Mesenchymal stem cell (in vitro differentiated cells and primary cell): ENCODE measurements at regions not wholly inside any gene's neighbourhood (a gene's known extent, or its start where the extent isn't known, plus 50 kb on each side); places are given as distances from the start of the nearest gene placed in this dataset.
A peak's percentile ranks its signal among the peaks of the same experiment; 100 is the strongest.

Experiments used
- DNase-seq: peaks from one replicate; pipeline ENCODE4 v3.0.0-alpha.2; 2013
- H2AFZ ChIP-seq: one replicate; pipeline ENCODE4 v1.6.1; 2013; ENCODE audit warnings: low read depth, mild to moderate bottlenecking, control low read depth, inconsistent platforms, low read length, moderate library complexity
- H2AK5ac ChIP-seq: 2 replicates; pipeline ENCODE4 v1.6.1; 2013; ENCODE audit warnings: low read length, moderate library complexity, mild to moderate bottlenecking, inconsistent platforms; ENCODE audit not compliant: severe bottlenecking
- H2BK120ac ChIP-seq: one replicate; pipeline ENCODE4 v1.6.1; 2013; ENCODE audit warnings: low read depth, mild to moderate bottlenecking, inconsistent platforms, low read length, moderate library complexity
- H2BK12ac ChIP-seq, 2 experiments: one replicate each; pipeline ENCODE4 v1.6.1; 2013; ENCODE audit warnings: inconsistent platforms in 2 of 2, low read length in 2 of 2, mild to moderate bottlenecking in 2 of 2, moderate library complexity in 2 of 2, control low read depth in 1 of 2
- H2BK15ac ChIP-seq: one replicate; pipeline ENCODE4 v1.6.1; 2013; ENCODE audit warnings: mild to moderate bottlenecking, low read depth, inconsistent platforms; ENCODE audit not compliant: poor library complexity, severe bottlenecking
- H2BK5ac ChIP-seq: 2 replicates; pipeline ENCODE4 v1.6.1; 2013; ENCODE audit warnings: low read depth, mild to moderate bottlenecking, low read length, control low read depth, inconsistent platforms; ENCODE audit not compliant: poor library complexity, severe bottlenecking
- H3K14ac ChIP-seq, 2 experiments: one replicate each; pipeline ENCODE4 v1.6.1; 2013; ENCODE audit warnings: inconsistent platforms in 2 of 2, low read length in 2 of 2, control low read depth in 1 of 2, mild to moderate bottlenecking in 1 of 2, moderate library complexity in 1 of 2
- H3K18ac ChIP-seq, 2 experiments: one replicate each; pipeline ENCODE4 v1.6.1; 2013; ENCODE audit warnings: inconsistent platforms in 2 of 2, low read length in 2 of 2, control low read depth in 1 of 2, low read depth in 1 of 2, mild to moderate bottlenecking in 1 of 2
- H3K23ac ChIP-seq, 2 experiments: one replicate each; pipeline ENCODE4 v1.6.1; 2013; ENCODE audit warnings: inconsistent platforms in 2 of 2, low read length in 2 of 2, mild to moderate bottlenecking in 2 of 2, moderate library complexity in 2 of 2, control low read depth in 1 of 2
- H3K27ac ChIP-seq: 2 replicates; pipeline ENCODE4 v1.5.1; 2013; ENCODE audit warnings: mild to moderate bottlenecking, moderate library complexity, low read length, control low read depth, inconsistent platforms; ENCODE audit not compliant: poor library complexity, severe bottlenecking
- H3K27me3 ChIP-seq, 2 experiments: 2 replicates each; pipeline versions ENCODE4 v1.6.1 to v1.7.0; 2013; ENCODE audit warnings: low read length in 2 of 2, mild to moderate bottlenecking in 2 of 2, moderate library complexity in 2 of 2, control low read depth in 1 of 2, inconsistent platforms in 1 of 2; ENCODE audit not compliant: control insufficient read depth in 1 of 2, insufficient read depth in 1 of 2
- H3K36me3 ChIP-seq, 2 experiments: 2 replicates each; pipeline versions ENCODE4 v1.6.1 to v1.7.0; 2013; ENCODE audit warnings: low read length in 2 of 2, control low read depth in 1 of 2, inconsistent platforms in 1 of 2, low read depth in 1 of 2, mild to moderate bottlenecking in 1 of 2; ENCODE audit not compliant: insufficient read depth in 2 of 2, control insufficient read depth in 1 of 2
- H3K4ac ChIP-seq, 2 experiments: one replicate each; pipeline ENCODE4 v1.6.1; 2013; ENCODE audit warnings: inconsistent platforms in 2 of 2, low read length in 2 of 2, mild to moderate bottlenecking in 2 of 2, moderate library complexity in 2 of 2, control low read depth in 1 of 2, low read depth in 1 of 2
- H3K4me1 ChIP-seq: 2 replicates; pipeline ENCODE4 v1.6.1; 2013; ENCODE audit warnings: low read depth, low read length, control low read depth; ENCODE audit not compliant: control insufficient read depth, insufficient read depth
- H3K4me2 ChIP-seq: 2 replicates; pipeline ENCODE4 v1.6.1; 2013; ENCODE audit warnings: low read length, mild to moderate bottlenecking, inconsistent platforms; ENCODE audit not compliant: poor library complexity, severe bottlenecking
- H3K4me3 ChIP-seq, 2 experiments: 2 replicates each; pipeline versions ENCODE4 v1.5.1 to v1.7.0; 2013; ENCODE audit warnings: low read length in 2 of 2, mild to moderate bottlenecking in 2 of 2, control low read depth in 1 of 2, low read depth in 1 of 2; ENCODE audit not compliant: insufficient read depth in 1 of 2
- H3K79me1 ChIP-seq: replicated peaks from 2 replicates; pipeline ENCODE4 v1.6.1; 2013; ENCODE audit warnings: mild to moderate bottlenecking, control low read depth, low read length, inconsistent platforms; ENCODE audit not compliant: poor library complexity, severe bottlenecking
- H3K9ac ChIP-seq: 2 replicates; pipeline ENCODE4 v1.7.0; 2013; ENCODE audit warnings: mild to moderate bottlenecking, low read length, moderate library complexity
- H3K9me3 ChIP-seq: 2 replicates; pipeline ENCODE4 v1.7.0; 2013; ENCODE audit warnings: mild to moderate bottlenecking, low read length; ENCODE audit not compliant: control insufficient read depth
- H4K8ac ChIP-seq: one replicate; pipeline ENCODE4 v1.6.1; 2013; ENCODE audit warnings: inconsistent platforms, mild to moderate bottlenecking, low read length, moderate library complexity
- H4K91ac ChIP-seq: one replicate; pipeline ENCODE4 v1.6.1; 2013; ENCODE audit warnings: mild to moderate bottlenecking, low read length, inconsistent platforms
- WGBS: methylation state at CpG from one replicate; pipeline ENCODE4 v1.1.7; 2013; ENCODE audit warnings: mixed read lengths; 5-methylcytosine and 5-hydroxymethylcytosine counted together

DNA sequence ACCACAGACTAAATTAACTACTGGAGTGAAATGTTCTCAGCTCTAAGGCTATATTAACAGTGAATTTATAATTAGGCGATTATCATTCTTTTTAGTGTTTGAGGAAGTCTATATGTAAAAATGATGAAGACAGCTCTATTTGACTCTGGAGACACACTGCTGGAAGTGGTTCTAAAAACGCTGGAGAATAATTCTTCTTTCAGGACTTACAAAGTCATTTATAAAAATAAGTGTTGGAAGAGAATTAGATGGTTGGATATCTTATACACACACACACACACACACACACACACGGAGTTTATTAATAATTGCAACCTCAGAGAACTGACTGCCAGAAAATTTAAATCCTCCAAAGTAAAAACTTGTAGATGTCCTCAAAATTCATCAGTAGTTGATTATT is 1171.3 kb downstream of the EFNB2 start:
- H2AFZ ChIP-seq = no peak overlapping the region
- no peak overlapping the region for H3K4me2 ChIP-seq
- no peak overlapping the region for H3K4me3 ChIP-seq
- no peaks in the 10 kb centered on the region for H3K27me3 ChIP-seq
- no peak overlapping the region for H3K9ac ChIP-seq
- no peak overlapping the region for H4K8ac ChIP-seq
- H3K79me1 ChIP-seq = no peaks in the 10 kb centered on the region
- no peak overlapping the region for H2BK5ac ChIP-seq
- peaks cover 2% of the 10 kb centered on the region for H3K9me3 ChIP-seq
- H3K23ac ChIP-seq = no peak overlapping the region
- no peak overlapping the region for H2AK5ac ChIP-seq
- no peak overlapping the region for H2BK15ac ChIP-seq
- no peak overlapping the region for H3K27ac ChIP-seq
- no peak overlapping the region for H2BK120ac ChIP-seq
- no peak overlapping the region for H3K18ac ChIP-seq
- WGBS = 100% methylated on average over 1 of the region's 3 CpGs
- no peak overlapping the region for H3K4ac ChIP-seq
- no peak overlapping the region for H3K14ac ChIP-seq
- H3K36me3 ChIP-seq = no peaks in the 10 kb centered on the region
- H3K4me1 ChIP-seq = no peaks in the 10 kb centered on the region
- DNase-seq = no peak
- H4K91ac ChIP-seq = no peak overlapping the region
- no peak overlapping the region for H2BK12ac ChIP-seq

DNA sequence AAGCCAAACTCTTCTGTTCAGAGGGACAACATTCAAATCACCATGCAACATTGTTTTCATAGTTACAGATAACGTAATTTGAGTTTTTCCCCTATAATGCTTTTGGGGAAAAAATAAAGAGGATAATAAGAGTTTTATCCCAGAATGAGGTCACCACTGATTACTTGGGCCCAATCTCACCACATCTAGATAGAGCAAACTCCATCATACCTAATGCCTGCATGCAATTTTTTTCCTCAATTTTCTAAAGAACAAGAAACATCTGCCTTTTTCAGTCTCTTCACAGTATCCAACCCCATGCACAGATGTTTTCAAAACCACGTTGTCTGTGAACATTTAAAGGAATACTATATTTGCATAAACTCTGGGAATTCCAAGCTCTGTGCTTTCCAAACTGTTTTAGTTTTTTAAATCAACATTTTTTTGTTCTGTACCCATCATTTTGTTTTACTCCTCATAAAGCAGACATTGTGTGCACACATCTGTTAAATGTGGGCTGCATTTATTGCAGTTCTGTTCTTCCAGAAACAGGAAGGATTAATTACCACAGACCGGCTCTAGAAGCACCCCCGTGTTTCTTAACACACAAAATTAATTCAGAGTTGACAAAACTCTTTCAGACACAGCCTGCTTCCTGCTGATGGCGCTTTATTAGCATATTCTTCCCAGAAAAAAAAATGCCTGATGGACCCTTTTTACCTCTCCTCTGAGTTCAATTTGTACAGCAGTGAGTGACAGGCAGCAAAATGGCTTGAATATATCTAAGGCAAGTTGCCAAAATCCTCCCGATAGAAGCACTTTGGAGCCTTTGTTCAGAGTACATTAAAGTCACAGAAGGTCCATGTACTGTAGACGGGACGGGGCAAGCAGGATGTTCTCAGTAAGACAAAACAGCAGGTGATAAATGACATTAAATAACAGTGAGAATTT is 1171.9 kb downstream of the EFNB2 start:
- Histone ChIP-seq H3K4me1 (no peaks in the 10 kb centered on the region), H2BK12ac (no peak overlapping the region), H2BK120ac (no peak overlapping the region), H3K4me2 (peak overlapping the region; percentile 47), H3K27ac (no peak overlapping the region), H3K14ac (no peak overlapping the region), H3K36me3 (no peaks in the 10 kb centered on the region), H2BK5ac (no peak overlapping the region), H3K9ac (no peak overlapping the region), H4K8ac (no peak overlapping the region), H4K91ac (no peak overlapping the region), H3K9me3 (no peaks in the 10 kb centered on the region), H3K27me3 (no peaks in the 10 kb centered on the region), H2AFZ (no peak overlapping the region), H3K79me1 (no peaks in the 10 kb centered on the region), H3K18ac (peak overlapping the region in 1 of 2 experiments; percentile 24), H3K4me3 (no peak overlapping the region), H3K4ac (peak overlapping the region in 1 of 2 experiments; percentile 70), H3K23ac (no peak overlapping the region), H2BK15ac (no peak overlapping the region), H2AK5ac (no peak overlapping the region)
- 20% methylated on average over 3 of the region's 8 CpGs for WGBS
- DNase-seq = no peak

DNA sequence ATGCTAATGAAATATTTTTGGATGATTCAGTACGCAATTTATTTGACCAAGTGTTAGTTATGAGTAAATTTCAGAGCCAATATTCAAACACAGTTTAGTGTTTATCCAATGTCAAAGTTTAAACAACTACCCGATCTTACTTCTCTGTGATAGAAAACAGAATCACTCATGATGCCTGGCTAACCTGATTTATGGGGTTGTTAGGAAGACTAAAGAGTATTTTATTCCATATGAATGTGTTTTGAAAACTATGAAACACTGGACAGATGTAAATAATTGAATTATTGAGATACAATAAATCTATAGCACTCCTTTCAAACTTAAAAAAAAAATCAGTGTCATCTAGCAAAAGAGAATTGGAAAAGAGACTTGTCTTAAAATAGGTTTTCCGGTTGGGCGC is 1181.8 kb downstream of the EFNB2 start:
- Histone ChIP-seq H3K9me3 (no peaks in the 10 kb centered on the region), H3K4me1 (no peaks in the 10 kb centered on the region), H4K91ac (no peak overlapping the region), H3K9ac (no peak overlapping the region), H2BK12ac (no peak overlapping the region), H3K14ac (no peak overlapping the region), H3K36me3 (no peaks in the 10 kb centered on the region), H3K27ac (no peak overlapping the region), H3K23ac (no peak overlapping the region), H2BK15ac (no peak overlapping the region), H2AK5ac (no peak overlapping the region), H2BK5ac (no peak overlapping the region), H3K4ac (no peak overlapping the region), H4K8ac (no peak overlapping the region), H3K4me2 (no peak overlapping the region), H3K79me1 (no peaks in the 10 kb centered on the region), H3K18ac (no peak overlapping the region), H3K4me3 (no peak overlapping the region), H3K27me3 (no peaks in the 10 kb centered on the region), H2AFZ (no peak overlapping the region), H2BK120ac (no peak overlapping the region)
- DNase-seq = no peak
- 95% methylated on average over 2 of the region's 4 CpGs for WGBS

DNA sequence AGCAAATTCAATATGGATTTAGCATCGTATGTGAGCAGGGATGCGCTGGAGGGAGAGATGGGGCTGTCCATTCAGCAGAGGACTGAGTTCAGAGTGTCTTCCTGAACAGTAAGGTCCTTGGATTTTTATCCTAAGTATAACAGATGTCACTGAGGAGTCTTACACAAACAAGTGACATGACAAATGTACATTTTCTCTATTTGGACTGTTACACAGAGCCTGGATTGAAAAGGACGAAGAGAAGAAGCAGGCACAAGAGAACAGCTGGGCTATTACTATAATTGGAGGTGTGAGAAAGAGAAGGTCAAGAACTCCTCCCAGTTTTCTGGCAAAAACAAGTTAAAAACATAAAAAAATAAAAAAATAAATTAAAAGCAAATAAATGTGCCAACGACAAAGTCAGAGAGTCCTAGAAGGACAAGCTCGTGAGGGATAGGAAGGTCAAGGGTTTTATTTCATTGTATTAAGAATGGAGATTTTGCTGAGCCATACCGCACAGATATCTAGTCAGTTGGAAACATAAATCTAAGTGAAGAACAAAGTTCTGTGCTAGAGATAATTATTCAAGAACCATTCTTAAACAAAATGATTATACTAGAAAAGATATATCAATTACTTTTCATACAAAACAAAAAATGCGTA is 1186.3 kb downstream of the EFNB2 start:
- Histone ChIP-seq H3K4me2 (no peak overlapping the region), H3K9ac (no peak overlapping the region), H3K79me1 (no peaks in the 10 kb centered on the region), H2AFZ (no peak overlapping the region), H3K23ac (no peak overlapping the region), H3K27ac (no peak overlapping the region), H4K8ac (no peak overlapping the region), H3K27me3 (no peaks in the 10 kb centered on the region), H3K14ac (no peak overlapping the region), H3K18ac (no peak overlapping the region), H2BK12ac (no peak overlapping the region), H2BK120ac (no peak overlapping the region), H3K4ac (no peak overlapping the region), H3K9me3 (no peaks in the 10 kb centered on the region), H2BK5ac (no peak overlapping the region), H4K91ac (no peak overlapping the region), H3K4me1 (peaks cover 4% of the 10 kb centered on the region), H3K36me3 (no peaks in the 10 kb centered on the region), H2AK5ac (no peak overlapping the region), H2BK15ac (no peak overlapping the region), H3K4me3 (no peak overlapping the region)
- no peak for DNase-seq
- WGBS = 80% methylated on average over 5 of the region's 7 CpGs
